SK-N-SH (cell line): ENCODE measurements at regions not wholly inside any gene's neighbourhood (a gene's known extent, or its start where the extent isn't known, plus 50 kb on each side); places are given as distances from the start of the nearest gene placed in this dataset.

Experiments
- CTCF ChIA-PET: fragments of 300-600, 350-600 bp; formaldehyde crosslinking; extraction: SDS; loops from one replicate; lab custom pipeline; 2021; lab: Yijun Ruan, JAX
- POLR2A ChIA-PET: fragments of 350-600 bp; sonication (Branson Sonifier 250); formaldehyde crosslinking; extraction: SDS; loops from one replicate; lab custom pipeline; 2020; ENCODE audit warnings: antibody characterized with exemption, inconsistent platforms; lab: Yijun Ruan, JAX
- DNase-seq: peaks from one replicate; pipeline ENCODE4 v3.0.0; 2012
- H2AFZ ChIP-seq: fragments of 200-600 bp; sonication (generic); 2 replicates; pipeline ENCODE4 v1.8.1; 2016; ENCODE audit warnings: antibody characterized with exemption, mild to moderate bottlenecking, low read depth
- H3F3A ChIP-seq: fragments of 200-600 bp; sonication (generic); replicated peaks from 2 replicates; pipeline ENCODE3; 2016; ENCODE audit warnings: antibody characterized with exemption, mild to moderate bottlenecking; ENCODE audit not compliant: insufficient read depth
- H3K27ac ChIP-seq, 2 experiments: fragments of 200-500 bp in 1 of 2; fragments of 200-600 bp in 1 of 2; sonication (Bioruptor generic) in 1 of 2; sonication (generic), shearing (Covaris generic) in 1 of 2; 2 replicates each; pipeline versions ENCODE4 v1.5.1 to v1.6.1; 2014 to 2016; ENCODE audit warnings: low read depth in 2 of 2, inconsistent platforms in 1 of 2, low read length in 1 of 2, mild to moderate bottlenecking in 1 of 2, mixed read lengths in 1 of 2
- H3K27me3 ChIP-seq: fragments of 200-600 bp; sonication (generic), shearing (Covaris generic); 2 replicates; pipeline ENCODE4 v1.6.1; 2016; ENCODE audit warnings: mixed run types; ENCODE audit not compliant: insufficient read depth
- H3K36me3 ChIP-seq, 2 experiments: fragments of 200-500 bp in 1 of 2; fragments of 200-600 bp in 1 of 2; sonication (Bioruptor generic) in 1 of 2; sonication (generic) in 1 of 2; replicated peaks in 1 of 2; 2 replicates each; pipeline versions ENCODE3 to v1.5.1; 2014 to 2016; ENCODE audit warnings: low read length in 1 of 2, mild to moderate bottlenecking in 1 of 2; ENCODE audit not compliant: insufficient read depth in 2 of 2, control insufficient read depth in 1 of 2
- H3K4me1 ChIP-seq, 2 experiments: fragments of 200-500 bp in 1 of 2; fragments of 200-600 bp in 1 of 2; sonication (Bioruptor generic) in 1 of 2; sonication (generic), shearing (Covaris generic) in 1 of 2; 2 replicates each; pipeline versions ENCODE4 v1.5.1 to v1.6.1; 2014 to 2016; ENCODE audit warnings: low read depth in 1 of 2, low read length in 1 of 2, mixed run types in 1 of 2; ENCODE audit not compliant: insufficient read depth in 2 of 2, control insufficient read depth in 1 of 2
- H3K4me2 ChIP-seq: fragments of 200-600 bp; sonication (generic), shearing (Covaris generic); 2 replicates; pipeline ENCODE4 v1.6.1; 2017; ENCODE audit warnings: mixed run types
- H3K4me3 ChIP-seq, 2 experiments: fragments of 200-500 bp in 1 of 2; fragments of 200-600 bp in 1 of 2; sonication (Bioruptor generic) in 1 of 2; sonication (generic), shearing (Covaris generic) in 1 of 2; 2 replicates each; pipeline versions ENCODE4 v1.5.1 to v1.8.1; 2014 to 2016; ENCODE audit warnings: low read depth in 2 of 2, inconsistent platforms in 1 of 2, low read length in 1 of 2, mild to moderate bottlenecking in 1 of 2, mixed read lengths in 1 of 2, moderate library complexity in 1 of 2
- H3K79me2 ChIP-seq: fragments of 200-600 bp; sonication (generic); 2 replicates; pipeline ENCODE4 v1.8.1; 2017; ENCODE audit warnings: mild to moderate bottlenecking; ENCODE audit not compliant: insufficient read depth
- H3K9ac ChIP-seq: fragments of 200-600 bp; sonication (generic); 2 replicates; pipeline ENCODE4 v1.6.1; 2017; ENCODE audit warnings: mixed run types
- H3K9me2 ChIP-seq: fragments of 200-600 bp; sonication (generic); 2 replicates; pipeline ENCODE4 v1.6.1; 2017; ENCODE audit warnings: mixed run types
- H3K9me3 ChIP-seq: fragments of 200-600 bp; sonication (generic); 2 replicates; pipeline ENCODE4 v1.6.1; 2017; ENCODE audit warnings: mixed run types, mild to moderate bottlenecking, moderate library complexity
- H4K20me1 ChIP-seq: fragments of 200-600 bp; sonication (generic); 2 replicates; pipeline ENCODE4 v1.6.1; 2017; ENCODE audit warnings: mild to moderate bottlenecking, mixed run types; ENCODE audit not compliant: insufficient read depth
- EZH2phosphoT487 ChIP-seq: fragments of 200-600 bp; sonication (generic); IDR thresholded peaks from 2 replicates; pipeline ENCODE4 v1.6.1; 2017; ENCODE audit warnings: low read depth, mixed run types, mild to moderate bottlenecking, antibody characterized with exemption, moderate library complexity, borderline replicate concordance
- GABPA ChIP-seq: IDR thresholded peaks from 2 replicates; pipeline ENCODE4 v1.4.0; 2012; ENCODE audit warnings: low read depth, mild to moderate bottlenecking
- MAX ChIP-seq: IDR thresholded peaks from 2 replicates; pipeline ENCODE4 v1.4.0; 2012; ENCODE audit warnings: low read depth
- SIN3A ChIP-seq: IDR thresholded peaks from 2 replicates; pipeline ENCODE4 v1.6.1; 2012; ENCODE audit warnings: low read depth, mild to moderate bottlenecking, low read length, moderate library complexity, borderline replicate concordance
- WGBS: methylation state at CpG from one replicate; pipeline ENCODE4 v1.1.6; 2017; ENCODE audit warnings: low lambda C conversion rate; 5-methylcytosine and 5-hydroxymethylcytosine counted together
- TF ChIP-seq, protein P1 (sequence below): IDR thresholded peaks from 2 replicates; pipeline ENCODE4 v1.6.1; 2012; ENCODE audit warnings: mild to moderate bottlenecking, low read depth, low read length, moderate library complexity

- Histone ChIP-seq H3K9ac (no peak overlapping the region), H3F3A (no peaks in the 10 kb centered on the region), H3K4me2 (no peak overlapping the region), H3K4me1 (peaks cover 5 to 6% of the 10 kb centered on the region in 2 experiments; a peak in 2 of 4 replicates), H3K27me3 (no peaks in the 10 kb centered on the region; the same call in 1 of the 2 replicates), H3K79me2 (no peaks in the 10 kb centered on the region), H3K4me3 (no peak overlapping the region), H2AFZ (no peak overlapping the region), H3K9me3 (no peaks in the 10 kb centered on the region), H3K9me2 (no peaks in the 10 kb centered on the region), H4K20me1 (no peaks in the 10 kb centered on the region), H3K27ac (no peak overlapping the region), H3K36me3 (no peaks in the 10 kb centered on the region)
- DNase-seq, result no peak
- CTCF ChIA-PET, result no interaction called here
- WGBS, result 74% methylated on average over 9 of the region's 9 CpGs
- POLR2A ChIA-PET, result no interaction called here
- TF ChIP-seq MAX, result no peak
- no peak for TF ChIP-seq GABPA
- no peak for TF ChIP-seq EZH2phosphoT487
- TF ChIP-seq SIN3A, result no peak
Observed at GRCh38 chr12:11540615-11541310, 108.7 kb upstream of the ETV6 start.

DNA sequence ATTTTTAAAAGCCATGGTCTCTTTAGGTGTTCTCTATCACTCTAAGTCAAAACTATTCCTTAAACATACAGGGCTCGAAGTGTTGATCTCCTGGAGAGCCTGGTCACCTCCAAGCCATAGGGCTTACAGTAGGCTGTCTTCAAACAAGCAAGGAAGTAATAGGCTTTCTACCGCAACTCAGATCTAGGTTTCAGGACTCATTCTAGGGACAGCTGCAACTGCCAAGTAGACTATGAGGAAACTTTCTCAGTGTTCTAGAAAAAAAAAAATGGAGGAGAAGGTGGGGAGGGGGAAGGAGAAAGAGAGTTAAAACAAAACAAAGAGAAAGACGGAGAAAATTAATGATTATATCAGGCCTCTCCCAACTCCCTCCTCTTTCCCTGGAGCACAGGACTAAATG lies 106.9 kb upstream of the ETV6 start:
- Histone ChIP-seq H4K20me1 (no peaks in the 10 kb centered on the region), H3K4me2 (no peak overlapping the region), H3K27ac (no peak overlapping the region)
- 68% methylated on average over 3 of the region's 3 CpGs for WGBS
- CTCF ChIA-PET, result no interaction called here
- DNase-seq, result no peak
- no peak for TF ChIP-seq MAX
- TF ChIP-seq, protein P1, sequence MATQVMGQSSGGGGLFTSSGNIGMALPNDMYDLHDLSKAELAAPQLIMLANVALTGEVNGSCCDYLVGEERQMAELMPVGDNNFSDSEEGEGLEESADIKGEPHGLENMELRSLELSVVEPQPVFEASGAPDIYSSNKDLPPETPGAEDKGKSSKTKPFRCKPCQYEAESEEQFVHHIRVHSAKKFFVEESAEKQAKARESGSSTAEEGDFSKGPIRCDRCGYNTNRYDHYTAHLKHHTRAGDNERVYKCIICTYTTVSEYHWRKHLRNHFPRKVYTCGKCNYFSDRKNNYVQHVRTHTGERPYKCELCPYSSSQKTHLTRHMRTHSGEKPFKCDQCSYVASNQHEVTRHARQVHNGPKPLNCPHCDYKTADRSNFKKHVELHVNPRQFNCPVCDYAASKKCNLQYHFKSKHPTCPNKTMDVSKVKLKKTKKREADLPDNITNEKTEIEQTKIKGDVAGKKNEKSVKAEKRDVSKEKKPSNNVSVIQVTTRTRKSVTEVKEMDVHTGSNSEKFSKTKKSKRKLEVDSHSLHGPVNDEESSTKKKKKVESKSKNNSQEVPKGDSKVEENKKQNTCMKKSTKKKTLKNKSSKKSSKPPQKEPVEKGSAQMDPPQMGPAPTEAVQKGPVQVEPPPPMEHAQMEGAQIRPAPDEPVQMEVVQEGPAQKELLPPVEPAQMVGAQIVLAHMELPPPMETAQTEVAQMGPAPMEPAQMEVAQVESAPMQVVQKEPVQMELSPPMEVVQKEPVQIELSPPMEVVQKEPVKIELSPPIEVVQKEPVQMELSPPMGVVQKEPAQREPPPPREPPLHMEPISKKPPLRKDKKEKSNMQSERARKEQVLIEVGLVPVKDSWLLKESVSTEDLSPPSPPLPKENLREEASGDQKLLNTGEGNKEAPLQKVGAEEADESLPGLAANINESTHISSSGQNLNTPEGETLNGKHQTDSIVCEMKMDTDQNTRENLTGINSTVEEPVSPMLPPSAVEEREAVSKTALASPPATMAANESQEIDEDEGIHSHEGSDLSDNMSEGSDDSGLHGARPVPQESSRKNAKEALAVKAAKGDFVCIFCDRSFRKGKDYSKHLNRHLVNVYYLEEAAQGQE, result 0 out of 2 replicates have a peak, but pooled peaks have one; percentile 38
- TF ChIP-seq, all 33 proteins: peak for 1
- no peaks in the 10 kb centered on the region for H3K9me2 ChIP-seq
- no peaks in the 10 kb centered on the region for H3K36me3 ChIP-seq
- H3K27me3 ChIP-seq, result no peaks in the 10 kb centered on the region; the same call in 1 of the 2 replicates
- POLR2A ChIA-PET, result no interaction called here
- H3K4me3 ChIP-seq, result no peak overlapping the region
- no peaks in the 10 kb centered on the region for H3K9me3 ChIP-seq
- H3K4me1 ChIP-seq, result peaks cover 5 to 7% of the 10 kb centered on the region in 2 experiments; a peak in 2 of 4 replicates
- no peak overlapping the region for H3K9ac ChIP-seq
- no peaks in the 10 kb centered on the region for H3K79me2 ChIP-seq
- no peaks in the 10 kb centered on the region for H3F3A ChIP-seq
- no peak overlapping the region for H2AFZ ChIP-seq
